Endothelial cell of umbilical vein (primary cell): ENCODE measurements at regions not wholly inside any gene's neighbourhood (a gene's known extent, or its start where the extent isn't known, plus 50 kb on each side); places are given as distances from the start of the nearest gene placed in this dataset.

Experiments
- BruUV-seq: library from RNA; stranded (reverse); fragments of 400-500 nt; replicated peaks from 2 replicates; lab custom pipeline; 2021; lab: Mats Ljungman, UMichigan
- CTCF ChIA-PET: fragments of 300-600, 350-600 bp; sonication (Branson Sonifier 250); formaldehyde crosslinking; loops from one replicate; lab custom pipeline; 2021; ENCODE audit warnings: antibody characterized with exemption, inconsistent platforms; lab: Charles Lee
- POLR2A ChIA-PET: fragments of 300-600, 350-600 bp; sonication (Branson Sonifier 250); formaldehyde crosslinking; loops from one replicate; lab custom pipeline; 2021; ENCODE audit warnings: antibody characterized with exemption, inconsistent platforms; lab: Charles Lee
- DNase-seq: peaks from one replicate; pipeline ENCODE4 v3.0.0-alpha.2; 2011; ENCODE audit warnings: low read depth, low spot score
- FAIRE-seq: peaks from 2 replicates; lab custom pipeline; 2011; peaks lifted over from hg19 to GRCh38; lab: Jason Lieb, UNC
- H2AFZ ChIP-seq: 2 replicates; pipeline ENCODE4 v1.6.0; 2012; ENCODE audit warnings: low read depth, low read length, control low read depth, inconsistent platforms
- H3K27ac ChIP-seq: 2 replicates; pipeline ENCODE4 v1.5.1; 2011; ENCODE audit warnings: low read depth, mild to moderate bottlenecking, control low read depth, low read length, moderate library complexity; ENCODE audit not compliant: insufficient read depth
- H3K27me3 ChIP-seq, 2 experiments: 2 replicates each; pipeline versions ENCODE4 v1.6.0 to v1.6.1; 2011; ENCODE audit warnings: low read length in 2 of 2, mixed read lengths in 1 of 2; ENCODE audit not compliant: control insufficient read depth in 2 of 2, insufficient read depth in 2 of 2
- H3K36me3 ChIP-seq, 2 experiments: 2 replicates in 1 of 2; 3 replicates in 1 of 2; pipeline ENCODE4 v1.5.1; 2011; ENCODE audit warnings: low read length in 2 of 2, mild to moderate bottlenecking in 1 of 2, moderate library complexity in 1 of 2; ENCODE audit not compliant: control insufficient read depth in 2 of 2, insufficient read depth in 2 of 2; ENCODE audit errors: extremely low read depth in 1 of 2
- H3K4me1 ChIP-seq: 3 replicates; pipeline ENCODE4 v1.5.1; 2011; ENCODE audit warnings: mild to moderate bottlenecking, low read length; ENCODE audit not compliant: control insufficient read depth, insufficient read depth; ENCODE audit errors: extremely low read depth
- H3K4me2 ChIP-seq: 2 replicates; pipeline ENCODE4 v1.6.1; 2011; ENCODE audit warnings: low read length, control low read depth, mixed read lengths; ENCODE audit not compliant: insufficient read depth
- H3K4me3 ChIP-seq, 3 experiments: fragments of 200-600 bp in 1 of 3; sonication (generic), shearing (Covaris generic) in 1 of 3; replicated peaks in 1 of 3; 2 replicates each; pipeline ENCODE4 v1.5.1; 2011 to 2016; ENCODE audit warnings: control low read depth in 3 of 3, low read length in 3 of 3, mild to moderate bottlenecking in 2 of 3, inconsistent platforms in 1 of 3, low read depth in 1 of 3, moderate library complexity in 1 of 3; ENCODE audit not compliant: insufficient read depth in 1 of 3
- H3K79me2 ChIP-seq: 2 replicates; pipeline ENCODE4 v1.6.0; 2012; ENCODE audit warnings: low read length, inconsistent platforms; ENCODE audit not compliant: control insufficient read depth, insufficient read depth
- H3K9ac ChIP-seq: replicated peaks from 2 replicates; pipeline ENCODE3; 2011; ENCODE audit warnings: low read length, control low read depth; ENCODE audit not compliant: insufficient read depth; ENCODE audit errors: extremely low read depth
- H3K9me1 ChIP-seq: replicated peaks from 3 replicates; pipeline ENCODE4 v1.6.0; 2011; ENCODE audit warnings: mild to moderate bottlenecking, low read length; ENCODE audit not compliant: control insufficient read depth, insufficient read depth; ENCODE audit errors: extremely low read depth
- H3K9me3 ChIP-seq: replicated peaks from 2 replicates; pipeline ENCODE4 v1.5.1; 2012; ENCODE audit warnings: low read length, inconsistent platforms; ENCODE audit not compliant: control insufficient read depth, insufficient read depth
- H4K20me1 ChIP-seq: replicated peaks from 2 replicates; pipeline ENCODE3; 2011; ENCODE audit warnings: mild to moderate bottlenecking, low read length; ENCODE audit not compliant: control insufficient read depth, insufficient read depth; ENCODE audit errors: extremely low read depth
- CTCF ChIP-seq, 2 donors: IDR thresholded peaks; 1 replicate in 1 of 2; 2 replicates in 1 of 2; pipeline ENCODE4 v1.5.1; 2011; ENCODE audit warnings: low read length in 2 of 2, mild to moderate bottlenecking in 2 of 2, moderate library complexity in 2 of 2, control low read depth in 1 of 2, inconsistent platforms in 1 of 2, low read depth in 1 of 2; ENCODE audit not compliant: insufficient read depth in 1 of 2; ENCODE audit errors: extremely low read depth in 1 of 2
- EZH2 ChIP-seq: IDR thresholded peaks from 2 replicates; pipeline ENCODE4 v1.6.1; 2012; ENCODE audit warnings: borderline replicate concordance, low read depth, mild to moderate bottlenecking, moderate library complexity, low read length, inconsistent platforms; ENCODE audit not compliant: severe bottlenecking
- FOS ChIP-seq: IDR thresholded peaks from 2 replicates; pipeline ENCODE4 v1.6.1; 2011; ENCODE audit warnings: mild to moderate bottlenecking, low read length, moderate library complexity, borderline replicate concordance; ENCODE audit not compliant: insufficient read depth
- GATA2 ChIP-seq: IDR thresholded peaks from 2 replicates; pipeline ENCODE4 v1.7.0; 2011; ENCODE audit warnings: low read depth, mild to moderate bottlenecking, moderate library complexity, mixed read lengths, low read length; ENCODE audit not compliant: insufficient read length, insufficient read depth
- JUN ChIP-seq: IDR thresholded peaks from 2 replicates; pipeline ENCODE4 v1.6.1; 2011; ENCODE audit warnings: borderline replicate concordance, low read depth; ENCODE audit not compliant: insufficient read length, insufficient read depth
- MAX ChIP-seq: IDR thresholded peaks from 2 replicates; pipeline ENCODE4 v1.6.1; 2011; ENCODE audit not compliant: insufficient read depth, insufficient read length
- MYC ChIP-seq: IDR thresholded peaks from one replicate; pipeline ENCODE4 v1.6.1; 2011; ENCODE audit warnings: mild to moderate bottlenecking, low read depth, low read length
- POLR2A ChIP-seq: IDR thresholded peaks from 2 replicates; pipeline ENCODE4 v1.6.1; 2012; ENCODE audit warnings: low read depth, mild to moderate bottlenecking, control low read depth, low read length
- POLR2AphosphoS5 ChIP-seq: IDR thresholded peaks from 2 replicates; pipeline ENCODE4 v1.6.1; 2012; ENCODE audit warnings: low read depth, mild to moderate bottlenecking, control low read depth, low read length, moderate library complexity; ENCODE audit not compliant: insufficient read depth
- dilution Hi-C: fragments of 300-500 bp; cut with MboI; formaldehyde crosslinking; loops from one replicate; pipeline ENCODE4 v1.15.0; 2019; ENCODE audit warnings: low sequenced_read_pairs; ENCODE audit not compliant: extremely low pct_ligation_motif_present
- intact Hi-C: fragments of 100-400 bp; cut with micrococcal nuclease; formaldehyde crosslinking; loops from one replicate; pipeline ENCODE4 v1.10.0; 2022

- intact Hi-C loops (no loop called here), dilution Hi-C loops (no loop called here)
- no peaks in the 10 kb centered on the region for H3K79me2 ChIP-seq
- CTCF ChIA-PET = interaction anchor here (1.3 kb wide), 1 partner anchor 8 kb away, joined by 3 read pairs; no protein-coding TSS in a partner anchor
- FAIRE-seq (no peak), DNase-seq (no peak)
- H3K4me3 ChIP-seq = no peak overlapping the region
- no peaks in the 10 kb centered on the region for H4K20me1 ChIP-seq
- POLR2A ChIA-PET = no interaction called here
- no peak overlapping the region for H3K27ac ChIP-seq
- no peaks in the 10 kb centered on the region for H3K9me1 ChIP-seq
- H3K27me3 ChIP-seq = no peaks in the 10 kb centered on the region
- peaks cover 20% of the 10 kb centered on the region for H3K4me1 ChIP-seq
- no peak overlapping the region for H3K4me2 ChIP-seq
- H2AFZ ChIP-seq = no peak overlapping the region
- no peak for TF ChIP-seq MAX
- no peak for TF ChIP-seq POLR2A
- TF ChIP-seq MYC = no peak
- TF ChIP-seq EZH2 = no peak
- no peak for TF ChIP-seq POLR2AphosphoS5
- TF ChIP-seq JUN = no peak
- no peak for TF ChIP-seq GATA2
- no peak for TF ChIP-seq CTCF (IDR thresholded peaks at IDR 0.05; ENCODE audit: extremely low read depth in 1 of 2, insufficient read depth in 1 of 2, low read depth in 1 of 2, low read length in 2 of 2)
- no peak for TF ChIP-seq FOS
- no peaks in the 10 kb centered on the region for H3K9me3 ChIP-seq
- no peak overlapping the region for H3K9ac ChIP-seq
- no TSS peak for BruUV-seq
- H3K36me3 ChIP-seq = no peaks in the 10 kb centered on the region
Observed at GRCh38 chr1:56150441-56151215, 428.7 kb downstream of the PLPP3 start.
